GM12878 (cell line): ENCODE measurements at regions not wholly inside any gene's neighbourhood (a gene's known extent, or its start where the extent isn't known, plus 50 kb on each side); places are given as distances from the start of the nearest gene placed in this dataset.

Experiments used
- ATAC-seq: fragments of 200-7000 bp; cut with Tn5 transposase; 3 replicates; pipeline ENCODE4 v1.9.1; 2020; ENCODE audit warnings: mild to moderate bottlenecking, moderate library complexity
- BruUV-seq: library from RNA; stranded (reverse); fragments of 400-500 nt; replicated peaks from 2 replicates; lab custom pipeline; 2021; lab: Mats Ljungman, UMichigan
- CTCF ChIA-PET: fragments of 300-600 bp; sonication (Branson Sonifier 250); formaldehyde crosslinking; extraction: SDS; loops from one replicate; lab custom pipeline; 2021; ENCODE audit warnings: inconsistent platforms; lab: Yijun Ruan, JAX
- POLR2A ChIA-PET: fragments of 350-600 bp; formaldehyde crosslinking; extraction: SDS; loops from one replicate; lab custom pipeline; 2021; ENCODE audit warnings: inconsistent platforms; lab: Charles Lee
- RAD21 ChIA-PET: fragments of 300-600 bp; sonication (Branson Sonifier 250); formaldehyde crosslinking; loops from one replicate; lab custom pipeline; 2023; ENCODE audit warnings: antibody characterized with exemption; ENCODE audit not compliant: unreplicated experiment; lab: Charles Lee
- SMC1A ChIA-PET: fragments of 300-600 bp; sonication (Branson Sonifier 250); formaldehyde crosslinking; loops from one replicate; lab custom pipeline; 2023; ENCODE audit not compliant: unreplicated experiment, uncharacterized antibody; lab: Charles Lee
- DNase-seq: peaks from one replicate; pipeline ENCODE4 v3.0.0-alpha.2; 2011; ENCODE audit warnings: low read depth, low spot score
- FAIRE-seq: peaks from 3 replicates; lab custom pipeline; 2011; peaks lifted over from hg19 to GRCh38; lab: Jason Lieb, UNC
- H2AFZ ChIP-seq: 2 replicates; pipeline ENCODE4 v1.6.0; 2011; ENCODE audit warnings: low read depth, low read length, control low read depth; ENCODE audit not compliant: control insufficient read depth
- H3K27ac ChIP-seq: 2 replicates; pipeline ENCODE4 v1.5.1; 2011; ENCODE audit warnings: control low read depth; ENCODE audit not compliant: control insufficient read depth, insufficient read depth
- H3K27me3 ChIP-seq, 2 experiments: replicated peaks in 1 of 2; 2 replicates each; pipeline versions ENCODE4 v1.6.0 to v1.6.1; 2011; ENCODE audit warnings: low read length in 1 of 2; ENCODE audit not compliant: control insufficient read depth in 2 of 2, insufficient read depth in 2 of 2
- H3K36me3 ChIP-seq, 2 experiments: 2 replicates each; pipeline ENCODE4 v1.5.1; 2011; ENCODE audit warnings: low read length in 1 of 2; ENCODE audit not compliant: control insufficient read depth in 2 of 2, insufficient read depth in 2 of 2
- H3K4me1 ChIP-seq: 2 replicates; pipeline ENCODE4 v1.6.1; 2011; ENCODE audit warnings: mild to moderate bottlenecking, low read length, moderate library complexity, mixed read lengths; ENCODE audit not compliant: control insufficient read depth, insufficient read depth
- H3K4me2 ChIP-seq: 2 replicates; pipeline ENCODE4 v1.6.0; 2011; ENCODE audit warnings: control low read depth; ENCODE audit not compliant: control insufficient read depth, insufficient read depth
- H3K4me3 ChIP-seq: fragments of 200-600 bp; sonication (generic); 2 replicates; pipeline ENCODE4 v1.5.1; 2016
- H3K79me2 ChIP-seq: 2 replicates; pipeline ENCODE4 v1.6.0; 2011; ENCODE audit warnings: low read length; ENCODE audit not compliant: control insufficient read depth, insufficient read depth
- H3K9ac ChIP-seq: 2 replicates; pipeline ENCODE4 v1.8.0; 2011; ENCODE audit warnings: low read length, control low read depth, mixed read lengths; ENCODE audit not compliant: control insufficient read depth, insufficient read depth
- H3K9me3 ChIP-seq: replicated peaks from 3 replicates; pipeline ENCODE4 v1.5.1; 2011; ENCODE audit warnings: mild to moderate bottlenecking, low read length; ENCODE audit not compliant: control insufficient read depth, insufficient read depth
- H4K20me1 ChIP-seq: 2 replicates; pipeline ENCODE4 v1.6.0; 2011; ENCODE audit not compliant: control insufficient read depth, insufficient read depth
- BACH1 ChIP-seq: fragments of 450-650 bp; IDR thresholded peaks from 2 replicates; pipeline ENCODE4 v1.6.1; 2017; ENCODE audit warnings: mild to moderate bottlenecking, borderline replicate concordance
- BCLAF1 ChIP-seq: fragments of 450-650 bp; IDR thresholded peaks from 2 replicates; pipeline ENCODE4 v1.6.1; 2017; ENCODE audit warnings: antibody characterized with exemption, mild to moderate bottlenecking, moderate library complexity
- BMI1 ChIP-seq: fragments of 450-650 bp; IDR thresholded peaks from 2 replicates; pipeline ENCODE4 v1.6.1; 2016; ENCODE audit warnings: mild to moderate bottlenecking, moderate library complexity, borderline replicate concordance
- CTCF ChIP-seq, 3 experiments: IDR thresholded peaks in 2 of 3; conservative IDR thresholded peaks in 1 of 3; 2 replicates each; pipeline ENCODE4 v1.5.1; 2011; ENCODE audit warnings: low read depth in 3 of 3, low read length in 3 of 3, mild to moderate bottlenecking in 3 of 3, control low read depth in 2 of 3, moderate library complexity in 2 of 3, inconsistent platforms in 1 of 3, mixed read lengths in 1 of 3; ENCODE audit not compliant: control insufficient read depth in 2 of 3, insufficient read depth in 1 of 3; ENCODE audit errors: extremely low read depth in 1 of 3
- ELK1 ChIP-seq: IDR thresholded peaks from 2 replicates; pipeline ENCODE4 v1.6.1; 2012; ENCODE audit warnings: low read depth, low read length, improper control_type of control experiment
- FOS ChIP-seq: IDR thresholded peaks from 3 replicates; pipeline ENCODE4 v1.6.1; 2011; ENCODE audit warnings: borderline replicate concordance; ENCODE audit not compliant: insufficient read length; ENCODE audit errors: extremely low read depth
- KLF5 ChIP-seq: fragments of 450-650 bp; IDR thresholded peaks from 2 replicates; pipeline ENCODE4 v1.6.1; 2014; ENCODE audit warnings: mild to moderate bottlenecking; ENCODE audit not compliant: partially characterized antibody
- LARP7 ChIP-seq: fragments of 450-650 bp; IDR thresholded peaks from 2 replicates; pipeline ENCODE4 v1.6.1; 2017; ENCODE audit warnings: mild to moderate bottlenecking
- NR2C2 ChIP-seq: IDR thresholded peaks from 2 replicates; pipeline ENCODE4 v1.6.1; 2011; ENCODE audit warnings: borderline replicate concordance, low read depth; ENCODE audit not compliant: control insufficient read depth, insufficient read length
- SIX5 ChIP-seq: IDR thresholded peaks from 2 replicates; pipeline ENCODE4 v1.6.1; 2011; ENCODE audit warnings: mild to moderate bottlenecking, low read depth, low read length, moderate library complexity; ENCODE audit not compliant: severe bottlenecking
- SMAD5 ChIP-seq: IDR thresholded peaks from 2 replicates; pipeline ENCODE4 v1.6.1; 2016; ENCODE audit warnings: antibody characterized with exemption, low read depth
- STAT1 ChIP-seq: fragments of 450-650 bp; conservative IDR thresholded peaks from 2 replicates; pipeline ENCODE4 v1.6.1; 2014; ENCODE audit warnings: antibody characterized with exemption, mild to moderate bottlenecking
- ZBTB40 ChIP-seq: fragments of 450-650 bp; IDR thresholded peaks from 2 replicates; pipeline ENCODE4 v1.6.1; 2016; ENCODE audit warnings: mild to moderate bottlenecking, moderate library complexity, borderline replicate concordance
- WGBS: methylation state at CpG from one replicate; pipeline ENCODE4 v1.1.6; 2016; ENCODE audit warnings: low lambda C conversion rate; ENCODE audit not compliant: insufficient replicate concordance, insufficient coverage; ENCODE audit errors: missing lambda C conversion rate; 5-methylcytosine and 5-hydroxymethylcytosine counted together
- in situ Hi-C: fragments of 300-500 bp; cut with MboI; formaldehyde crosslinking; loops from 9 replicates; pipeline ENCODE4 v1.14.3; 2018; ENCODE audit warnings: mixed read lengths
- intact Hi-C: fragments of 100-400 bp; cut with micrococcal nuclease; formaldehyde crosslinking; loops from one replicate; pipeline ENCODE4 v1.14.2; 2022; ENCODE audit not compliant: unreplicated experiment

GRCh38 chr13:73337532-73337931 is 278.7 kb downstream of the KLF5 start:
- SMC1A ChIA-PET: interaction anchor here (0.9 kb wide), 1 partner anchor 10 kb away, joined by 3 read pairs; no protein-coding TSS in a partner anchor
- in situ Hi-C loops: no loop called here
- TF ChIP-seq STAT1: no peak
- TF ChIP-seq CTCF (IDR thresholded peaks at IDR 0.05 in 2 of 3, conservative IDR thresholded peaks at IDR 0.05 in 1 of 3; ENCODE audit: control insufficient read depth in 2 of 3, extremely low read depth in 1 of 3, insufficient read depth in 1 of 3, low read depth in 3 of 3, low read length in 3 of 3): no peak
- no peak for TF ChIP-seq BCLAF1
- TF ChIP-seq ELK1: no peak
- no peak for TF ChIP-seq ZBTB40
- no peak for TF ChIP-seq BMI1
- TF ChIP-seq BACH1: no peak
- no peak for TF ChIP-seq SMAD5
- no peak for TF ChIP-seq LARP7
- TF ChIP-seq SIX5: no peak
- TF ChIP-seq NR2C2: no peak
- TF ChIP-seq FOS: no peak
- no peak for TF ChIP-seq KLF5

More at GRCh38 chr13:73337532-73337931, 278.7 kb downstream of the KLF5 start:
- Histone ChIP-seq H3K27ac (no peak overlapping the region), H3K9ac (no peak overlapping the region), H3K36me3 (no peaks in the 10 kb centered on the region), H2AFZ (no peak overlapping the region), H4K20me1 (no peaks in the 10 kb centered on the region), H3K9me3 (no peaks in the 10 kb centered on the region), H3K4me3 (no peak overlapping the region), H3K4me1 (no peaks in the 10 kb centered on the region), H3K27me3 (no peaks in the 10 kb centered on the region), H3K4me2 (no peak overlapping the region), H3K79me2 (no peaks in the 10 kb centered on the region)
- CTCF ChIA-PET: no interaction called here
- RAD21 ChIA-PET: no interaction called here
- no peak for ATAC-seq
- WGBS: 57% methylated on average over 2 of the region's 2 CpGs
- intact Hi-C loops: no loop called here
- no peak for DNase-seq
- POLR2A ChIA-PET: no interaction called here
- BruUV-seq: no TSS peak
- no peak for FAIRE-seq
